ENCODE measurements at regions not wholly inside any gene's neighbourhood (a gene's known extent, or its start where the extent isn't known, plus 50 kb on each side); places are given as distances from the start of the nearest gene placed in this dataset.

DNA sequence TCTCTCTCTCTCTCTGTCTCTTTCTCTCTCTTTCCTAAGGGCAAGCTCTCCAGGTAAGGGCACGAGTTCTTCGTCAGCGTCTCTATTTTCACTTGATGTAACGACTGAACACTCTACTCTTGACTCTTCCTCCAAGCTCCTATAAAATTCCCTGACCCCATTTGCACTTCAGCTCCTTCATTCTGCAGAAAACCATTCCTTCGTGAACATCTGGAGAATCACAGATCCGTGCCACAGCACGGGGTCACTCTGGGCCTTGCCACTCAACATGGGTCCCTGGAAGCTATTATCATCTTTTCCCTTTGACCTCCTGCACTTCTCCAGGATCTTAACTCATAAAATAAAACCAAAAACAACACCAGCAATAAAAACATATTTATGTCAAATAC is 112.0 kb upstream of the LNX1 start:
- TF ChIP-seq POLR2A (IDR thresholded peaks at IDR 0.05; ENCODE audit: low read length) (no peak), GATA1 (IDR thresholded peaks at IDR 0.05; ENCODE audit: low read depth, low read length) (no peak)

Measured in erythroblast (primary cell).